Epithelial cell of proximal tubule (primary cell): ENCODE measurements at regions not wholly inside any gene's neighbourhood (a gene's known extent, or its start where the extent isn't known, plus 50 kb on each side); places are given as distances from the start of the nearest gene placed in this dataset.

Source experiments
- DNase-seq: peaks from one replicate; pipeline ENCODE4 v3.0.0-alpha.2; 2011; ENCODE audit warnings: low read depth
- H3K4me3 ChIP-seq: 2 replicates; pipeline ENCODE4 v1.5.1; 2011; ENCODE audit warnings: low read depth, mild to moderate bottlenecking, low read length
- CTCF ChIP-seq: conservative IDR thresholded peaks from 2 replicates; pipeline ENCODE4 v1.5.1; 2012; ENCODE audit warnings: low read depth, mild to moderate bottlenecking, low read length

GRCh38 chr5:67417839-67418238, 221.2 kb upstream of the CD180 start:
- DNase-seq: no peak
- H3K4me3 ChIP-seq: no peak overlapping the region
- TF ChIP-seq CTCF: no peak

GRCh38 chr5:67416986-67417385, 220.4 kb upstream of the CD180 start:
- no peak for TF ChIP-seq CTCF
- no peak overlapping the region for H3K4me3 ChIP-seq
- DNase-seq: no peak

- no peak overlapping the region for H3K4me3 ChIP-seq
- DNase-seq: no peak
- TF ChIP-seq CTCF: no peak
Observed at GRCh38 chr5:67416133-67416937, 219.7 kb upstream of the CD180 start.

GRCh38 chr5:67414712-67415111, 218.1 kb upstream of the CD180 start:
- DNase-seq: peak; percentile 46
- TF ChIP-seq CTCF: no peak

GRCh38 chr5:67413721-67414120, 217.1 kb upstream of the CD180 start:
- DNase-seq: no peak
- no peak for TF ChIP-seq CTCF
- H3K4me3 ChIP-seq: no peak overlapping the region

More at GRCh38 chr5:67414712-67415111, 218.1 kb upstream of the CD180 start:
- H3K4me3 ChIP-seq: no peak overlapping the region

- no peak overlapping the region for H3K4me3 ChIP-seq
- DNase-seq: no peak
- TF ChIP-seq CTCF: no peak
Observed at GRCh38 chr5:67409126-67409777, 212.7 kb upstream of the CD180 start.
